SK-MEL-5 (cell line): ENCODE measurements at regions not wholly inside any gene's neighbourhood (a gene's known extent, or its start where the extent isn't known, plus 50 kb on each side); places are given as distances from the start of the nearest gene placed in this dataset.
"Not testable (repeated sequence)": the region's sequence is repeated elsewhere in the genome, so short reads cannot be mapped to it uniquely, and the experiment has no call there.

Experiments
- DNase-seq: peaks from one replicate; pipeline ENCODE4 v3.0.0-alpha.2; 2016; ENCODE audit warnings: low read depth, low spot score
- in situ Hi-C: cut with HindIII; loops from 2 replicates; pipeline ENCODE4 v1.10.0; 2016; ENCODE audit warnings: low sequenced_read_pairs, high pct_unique_total_duplicates, low pct_unique_long_range_greater_than_20kb

DNA sequence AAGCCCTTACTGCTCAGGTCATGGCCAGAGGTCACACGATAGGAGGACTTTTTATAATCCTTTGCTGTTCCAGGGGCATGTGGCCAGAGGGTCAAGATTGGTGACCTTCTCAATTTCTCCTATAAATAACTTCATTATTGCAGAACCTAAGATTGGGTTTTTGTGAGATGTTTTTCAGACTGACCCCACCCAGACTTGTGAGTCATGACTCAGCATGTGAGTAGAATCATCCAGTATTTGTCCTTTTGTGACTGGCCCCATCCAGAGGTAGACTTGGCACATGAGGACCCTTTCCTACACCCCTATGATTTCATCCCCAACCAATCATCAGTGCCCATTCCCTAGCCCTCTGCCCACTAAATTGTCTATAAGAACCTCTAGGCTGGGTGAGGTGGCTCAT, 84.5 kb upstream of the ABCC4 start:
- in situ Hi-C loops, result no loop called here

DNA sequence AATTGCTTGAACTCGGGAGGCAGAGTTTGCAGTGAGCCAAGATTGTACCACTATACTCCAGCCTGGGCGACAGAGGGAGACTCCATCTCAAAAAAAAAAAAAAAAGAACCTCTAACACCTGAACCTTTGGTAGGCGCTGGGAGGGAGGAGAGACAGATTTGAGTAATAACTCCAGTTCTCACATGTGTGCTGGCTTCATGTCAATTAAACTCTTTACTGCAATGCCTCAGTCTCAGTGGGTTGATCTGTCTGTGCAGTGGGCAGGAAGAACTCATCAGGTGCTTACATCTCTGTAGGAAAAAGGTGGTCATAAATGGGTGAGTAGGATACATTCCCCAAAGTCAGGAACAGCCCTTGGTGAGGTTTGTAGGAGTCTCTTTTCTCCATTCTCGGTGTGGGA, 85.1 kb upstream of the ABCC4 start:
- in situ Hi-C loops, result no loop called here
- no peak for DNase-seq

More for the DNA sequence above, 84.5 kb upstream of the ABCC4 start:
- peak; percentile 29 for DNase-seq

DNA sequence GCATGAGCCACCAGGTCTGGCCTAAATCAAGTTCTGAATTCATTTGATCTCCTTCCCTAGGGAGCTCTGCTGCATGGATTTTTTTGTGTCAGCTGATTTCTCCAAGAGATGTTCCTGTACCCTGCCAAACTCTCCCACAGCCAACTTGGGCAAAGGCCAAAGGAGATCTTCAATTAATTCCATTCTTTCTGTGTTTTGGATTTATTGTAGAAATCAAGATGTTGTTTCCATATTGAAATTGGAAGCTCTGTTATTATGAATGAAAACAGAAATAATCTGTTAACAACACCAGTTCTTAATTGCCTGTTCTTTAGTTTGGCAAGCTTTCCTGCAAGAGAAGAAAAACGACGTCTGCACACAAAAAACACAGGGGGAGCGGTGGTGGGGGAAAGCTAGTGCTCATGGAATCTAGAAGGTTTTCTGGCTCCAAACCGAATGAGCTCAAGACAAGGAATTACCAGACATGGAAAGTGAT, 86.5 kb upstream of the ABCC4 start:
- peak; percentile 33 for DNase-seq
- in situ Hi-C loops, result no loop called here

DNA sequence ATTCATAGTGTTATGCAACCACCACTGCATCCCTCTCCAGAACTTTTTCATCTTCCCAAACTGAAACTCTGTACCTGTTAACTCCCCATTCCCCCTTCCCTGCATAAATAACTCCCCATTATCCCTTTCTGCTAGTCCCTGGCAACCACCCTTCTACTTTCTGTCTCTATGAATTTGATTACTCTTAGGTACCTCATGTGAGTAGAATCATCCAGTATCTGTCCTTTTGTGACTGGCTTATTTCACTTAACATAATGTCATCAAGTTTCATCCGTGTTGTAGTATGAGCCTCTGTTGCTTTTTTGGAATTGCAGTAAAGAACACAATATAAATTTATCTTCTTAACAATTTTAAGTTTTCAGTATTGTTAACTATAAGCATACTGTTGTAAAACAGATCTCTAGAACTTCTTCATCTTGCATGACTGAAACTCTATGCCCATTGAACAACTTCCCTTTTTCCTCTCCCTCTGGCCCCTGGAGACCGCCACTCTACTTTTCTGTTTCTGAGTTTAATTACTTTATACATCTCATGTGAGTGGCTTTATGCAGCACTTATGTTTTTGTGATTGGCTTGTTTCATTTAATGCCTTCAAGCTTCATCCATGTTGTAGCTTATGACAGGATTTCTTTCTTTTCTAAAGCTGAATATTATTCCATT, 87.3 kb upstream of the ABCC4 start:
- no peak for DNase-seq
- in situ Hi-C loops, result no loop called here

DNA sequence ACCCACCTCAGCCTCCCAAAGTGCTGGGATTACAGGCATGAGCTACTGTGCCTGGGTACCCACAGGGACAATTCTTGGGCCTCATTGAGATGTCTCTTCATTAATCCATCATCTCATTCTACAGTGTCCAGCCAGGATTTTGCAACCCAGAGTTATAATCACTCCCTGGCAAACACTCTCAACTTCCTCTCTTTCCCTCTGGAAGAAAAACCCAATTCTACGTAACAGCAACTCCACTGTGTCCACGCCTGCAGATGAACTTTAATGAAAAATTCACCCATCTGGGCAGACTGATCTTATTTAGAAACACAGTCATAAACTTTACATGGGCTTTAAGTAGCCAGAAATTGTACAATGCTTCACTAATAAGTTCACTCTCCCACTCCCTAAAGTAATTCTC, 90.1 kb upstream of the ABCC4 start:
- in situ Hi-C loops, result no loop called here
- DNase-seq, result no peak

DNA sequence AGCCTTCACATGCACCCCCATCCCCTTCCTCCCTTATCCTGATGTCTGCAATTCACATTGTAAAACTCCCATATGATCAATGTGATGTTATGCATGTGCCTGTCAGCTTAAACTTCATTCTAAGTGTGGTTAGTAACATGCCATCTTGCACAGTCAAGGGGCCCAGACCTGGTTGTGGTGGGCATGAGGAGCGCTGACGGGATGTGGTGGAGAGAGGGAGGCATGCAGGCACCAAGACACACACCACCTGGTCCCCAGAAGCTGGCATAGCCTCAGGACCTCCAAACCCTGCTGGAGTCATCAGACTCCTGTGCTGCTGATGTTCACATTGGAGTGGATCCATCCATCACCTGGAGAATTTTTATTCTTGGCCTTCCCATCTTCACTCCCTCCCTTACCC, 90.5 kb upstream of the ABCC4 start:
- in situ Hi-C loops, result no loop called here

DNA sequence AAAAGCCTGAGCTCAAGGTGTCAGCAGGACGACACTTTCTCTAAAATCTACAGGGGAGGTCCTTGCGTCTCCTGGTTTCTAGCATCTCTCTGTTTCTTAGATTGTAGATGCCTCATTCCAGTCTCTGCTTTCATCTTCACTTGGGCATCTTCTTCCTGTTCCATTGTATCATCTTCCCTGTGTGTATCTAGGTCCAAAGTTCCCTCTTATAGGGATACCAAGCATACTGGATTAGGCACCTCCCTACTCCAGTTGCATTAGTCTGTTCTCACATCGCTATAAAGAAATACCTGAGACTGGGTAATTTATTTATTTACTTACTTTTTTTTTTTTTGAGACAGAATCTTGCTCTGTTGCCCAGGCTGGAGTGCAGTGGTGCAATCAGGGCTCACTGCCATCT, 91.3 kb upstream of the ABCC4 start:
- in situ Hi-C loops, result no loop called here

More for the DNA sequence above, 90.5 kb upstream of the ABCC4 start:
- DNase-seq, result no peak

DNA sequence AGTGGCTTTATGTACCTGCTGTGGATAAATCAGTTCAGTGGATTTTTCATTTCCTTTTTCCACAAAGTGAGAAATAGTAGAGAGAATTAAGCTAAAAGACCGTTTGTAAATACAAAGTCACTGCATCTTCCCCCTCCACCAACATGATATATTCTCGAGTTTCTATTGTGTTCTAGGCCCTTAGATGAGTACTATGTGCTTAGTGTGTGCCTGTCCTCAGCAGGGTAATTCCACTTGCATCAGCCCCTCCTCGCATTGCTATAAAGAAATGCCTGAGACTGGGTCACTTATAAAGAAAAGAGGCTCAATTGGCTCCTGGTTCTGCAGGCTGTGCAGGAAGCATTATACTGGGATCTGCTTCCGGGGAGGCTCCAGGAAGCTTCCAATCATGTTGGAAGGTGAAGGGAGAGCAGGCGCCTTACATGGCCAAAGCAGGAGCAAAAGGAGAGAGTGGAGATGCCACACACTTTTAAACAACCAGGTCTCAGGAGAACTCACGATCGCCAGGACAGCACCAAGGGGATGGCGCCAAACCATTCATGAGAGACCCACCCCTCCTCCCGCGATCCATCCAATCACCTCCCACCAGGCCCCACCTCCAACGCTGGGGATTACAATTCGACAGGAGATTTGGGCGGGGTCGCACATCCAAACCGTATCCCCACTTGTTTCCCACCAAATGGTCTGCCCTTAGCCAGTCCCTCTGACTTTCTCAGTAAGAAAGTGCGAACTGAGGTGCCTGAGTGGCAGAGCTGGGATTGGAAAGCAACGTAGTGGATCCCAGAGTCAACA, 102.3 kb upstream of the ABCC4 start:
- no peak for DNase-seq
- in situ Hi-C loops, result no loop called here

More for the DNA sequence above, 91.3 kb upstream of the ABCC4 start:
- DNase-seq, result no peak

DNA sequence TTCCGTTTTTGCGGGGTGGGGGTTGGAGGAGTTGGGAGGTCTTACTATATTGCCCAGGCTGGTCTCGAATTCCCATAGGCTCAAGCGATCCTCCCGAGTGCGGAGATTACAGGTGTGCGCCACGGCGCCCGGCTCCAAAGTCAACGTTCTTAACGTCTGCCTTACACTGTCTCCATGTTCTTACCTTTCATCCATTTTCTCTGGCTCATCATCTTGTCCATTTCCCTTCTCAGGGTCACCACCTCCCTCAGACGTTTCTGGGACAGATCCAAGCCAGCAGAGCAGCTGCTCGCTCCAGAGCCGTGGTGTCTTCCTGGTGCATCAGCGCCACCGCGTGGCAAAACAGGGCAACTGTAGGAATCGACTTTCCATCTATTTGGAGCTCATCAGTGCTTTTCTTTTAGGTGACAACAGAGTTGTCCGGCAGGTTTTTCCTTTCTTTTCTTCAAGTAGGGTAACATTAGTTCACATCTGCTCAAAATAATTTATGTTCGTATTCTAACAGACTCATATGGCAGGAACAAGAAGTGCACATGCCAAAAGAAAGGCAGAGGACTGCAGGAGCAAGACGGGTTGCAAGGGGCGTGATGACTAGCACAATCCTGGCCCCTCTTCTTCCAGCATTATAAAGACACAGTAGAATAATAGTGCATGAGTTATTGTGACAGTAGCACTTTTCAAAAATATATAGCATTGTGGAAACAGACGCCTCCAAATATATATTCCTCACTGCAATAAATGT, 103.1 kb upstream of the ABCC4 start:
- in situ Hi-C loops, result no loop called here
- peak; percentile 84 for DNase-seq

DNA sequence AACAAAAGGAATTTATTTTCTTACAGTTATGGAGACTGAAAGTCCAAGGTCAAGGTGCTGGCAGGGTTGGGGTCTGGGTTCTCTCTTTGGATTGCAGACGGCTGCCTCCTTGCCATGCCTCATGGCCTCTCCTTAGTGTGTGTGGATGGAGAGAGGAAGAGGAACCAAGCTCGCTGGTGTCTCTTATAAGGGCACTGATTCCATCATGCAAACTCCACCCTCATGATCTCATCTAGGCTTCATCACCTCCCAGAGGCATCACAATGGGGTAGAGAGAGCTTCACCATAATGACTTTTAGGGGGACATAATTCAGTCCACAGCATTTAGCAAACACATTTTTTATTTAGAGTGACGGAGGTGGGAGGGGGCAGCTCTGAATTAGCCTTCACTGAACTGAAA, 104.9 kb upstream of the ABCC4 start:
- in situ Hi-C loops, result no loop called here

DNA sequence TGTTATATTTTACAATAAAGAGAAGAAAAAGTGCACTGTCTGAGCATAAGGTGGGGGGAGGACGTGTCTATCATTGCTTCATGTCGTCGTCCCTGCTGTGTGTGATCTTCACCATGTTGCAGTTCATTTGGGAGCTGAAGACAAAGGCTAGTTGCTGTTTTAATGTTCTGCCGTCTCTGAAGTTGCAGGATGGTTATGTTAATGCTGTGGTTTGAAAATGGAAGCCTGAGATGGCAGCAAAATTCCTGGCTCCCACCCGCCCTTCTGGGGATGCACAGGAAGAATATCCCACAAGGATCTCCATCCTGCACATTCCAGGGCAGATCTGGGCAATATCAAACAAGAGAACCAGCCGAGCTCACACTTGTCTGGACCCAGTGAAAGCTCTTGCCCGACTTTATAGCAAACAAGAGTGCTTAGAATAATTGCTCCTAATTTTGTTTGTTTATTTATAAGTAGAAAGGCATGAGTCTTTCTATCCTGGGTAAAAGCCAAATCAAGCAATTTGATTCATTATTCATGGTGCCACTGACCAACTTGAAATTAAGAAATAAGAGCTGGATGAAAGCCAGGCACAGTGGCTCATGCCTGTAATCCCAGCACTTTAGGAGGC, 110.3 kb upstream of the ABCC4 start:
- no peak for DNase-seq
- in situ Hi-C loops, result no loop called here

More for the DNA sequence above, 104.9 kb upstream of the ABCC4 start:
- no peak for DNase-seq

DNA sequence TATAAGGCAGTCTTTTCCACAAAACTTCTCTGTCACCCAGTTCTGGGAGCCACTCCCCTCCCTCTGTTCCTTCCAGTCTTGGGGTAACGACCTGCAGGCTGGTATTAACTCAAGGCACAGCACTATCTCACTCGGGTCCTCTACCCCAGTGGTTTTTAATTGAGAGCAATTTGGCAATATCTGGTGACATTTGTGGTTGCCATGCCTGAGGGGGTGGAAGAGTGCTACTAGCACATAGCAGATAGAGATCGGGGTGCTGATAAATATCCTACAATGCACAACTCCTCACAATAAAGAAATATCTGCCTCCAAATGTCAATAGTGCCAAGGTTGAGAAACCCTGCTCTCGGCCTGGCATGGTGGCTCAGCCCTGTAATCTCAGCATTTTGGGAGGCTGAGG, 117.7 kb upstream of the ABCC4 start:
- in situ Hi-C loops, result no loop called here
- no peak for DNase-seq

DNA sequence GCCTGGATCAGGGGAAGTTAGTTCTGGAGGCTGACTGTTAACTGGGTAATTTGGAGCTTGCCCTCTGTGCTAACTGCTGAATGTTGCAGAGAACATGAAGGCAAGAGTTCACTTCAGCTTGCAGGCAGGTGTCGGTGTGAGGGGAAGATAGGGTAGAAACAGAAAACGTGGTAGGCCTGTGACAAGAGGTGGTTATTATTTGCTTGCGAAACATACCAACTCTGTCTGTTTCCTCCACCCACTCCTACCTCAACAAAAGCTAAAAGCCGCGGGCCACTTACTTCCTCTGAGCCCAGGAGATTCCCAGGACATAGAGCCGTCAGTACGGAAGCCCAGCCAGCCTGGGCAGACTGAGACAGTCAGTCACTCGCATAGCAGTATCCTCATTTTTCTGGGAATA, 119.2 kb upstream of the ABCC4 start:
- in situ Hi-C loops, result no loop called here
- peak; percentile 17 for DNase-seq

DNA sequence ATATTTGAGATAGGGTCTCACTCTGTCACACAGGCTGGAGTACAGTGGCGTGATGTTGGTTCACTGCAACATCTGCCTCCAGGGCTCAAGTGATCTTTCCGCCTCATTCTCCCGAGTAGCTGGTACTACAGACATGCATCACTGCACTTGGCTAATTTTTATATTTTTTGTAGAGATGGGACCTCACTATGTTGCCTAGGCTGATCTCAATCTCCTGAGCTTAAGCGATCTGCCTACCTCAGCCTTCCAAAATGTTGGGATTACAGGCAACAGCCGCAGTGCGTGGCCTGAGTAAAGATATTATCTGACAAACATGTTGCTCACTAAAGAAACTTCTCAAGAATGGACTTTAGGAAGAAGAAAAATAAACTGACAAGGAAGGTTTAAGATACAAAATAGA, 125.4 kb upstream of the ABCC4 start:
- no peak for DNase-seq
- in situ Hi-C loops, result no loop called here

DNA sequence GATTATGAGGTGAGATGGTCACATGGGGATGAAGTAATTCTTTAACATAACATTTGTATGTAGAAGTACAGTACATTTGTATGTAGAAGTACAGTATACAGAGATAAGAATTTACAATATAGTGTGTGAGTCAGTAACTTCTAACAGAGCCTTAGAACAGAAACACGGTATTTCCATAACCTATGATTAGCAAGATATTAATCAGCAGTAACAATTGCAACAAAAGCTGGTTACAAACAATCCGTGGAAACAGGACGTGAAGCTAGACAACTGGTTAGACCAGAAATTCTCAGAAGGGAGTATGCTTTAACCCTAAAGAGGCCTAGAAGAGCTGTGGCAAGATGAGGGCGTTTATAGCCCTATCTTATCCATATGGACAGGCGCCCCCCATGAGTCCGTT, 122.0 kb upstream of the CLDN10 start:
- DNase-seq, in situ Hi-C loops: not testable (repeated sequence)

DNA sequence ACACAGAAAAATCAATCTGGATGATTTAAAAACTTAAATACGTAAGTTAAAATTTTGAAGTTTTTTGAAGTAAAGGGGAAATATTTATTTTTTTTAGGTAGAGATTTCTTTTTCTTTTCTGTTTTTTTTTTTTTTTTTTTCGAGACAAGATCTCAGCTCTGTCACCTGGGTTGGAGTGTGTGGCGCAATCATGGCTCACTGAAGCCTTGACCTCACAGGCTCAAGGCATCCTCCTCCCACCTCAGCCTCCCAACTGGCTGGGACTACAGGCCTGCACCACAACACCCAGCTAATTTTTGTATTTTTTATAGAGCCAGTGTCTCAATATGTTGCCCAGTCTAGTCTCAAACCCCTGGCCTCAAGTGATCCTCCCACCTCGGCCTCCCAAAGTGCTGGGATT, 120.4 kb upstream of the CLDN10 start:
- DNase-seq, result no peak
- in situ Hi-C loops, result no loop called here

DNA sequence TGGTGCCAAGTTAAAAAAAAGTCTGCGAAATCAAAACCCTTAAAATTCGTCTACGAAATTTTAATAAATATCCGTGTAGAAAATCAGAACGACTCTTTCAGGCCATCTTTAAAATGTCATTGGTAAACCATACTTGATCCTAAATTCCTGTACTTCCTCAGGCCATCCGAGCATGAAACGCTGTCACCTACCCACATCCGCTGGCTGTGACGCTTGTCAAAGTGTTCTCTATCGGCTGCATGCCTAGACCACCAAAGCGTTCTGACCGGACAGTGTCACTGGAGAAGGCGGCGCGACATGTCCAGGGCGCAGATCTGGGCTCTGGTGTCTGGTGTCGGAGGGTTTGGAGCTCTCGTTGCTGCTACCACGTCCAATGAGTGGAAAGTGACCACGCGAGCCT, 119.0 kb upstream of the CLDN10 start:
- in situ Hi-C loops, result no loop called here
- no peak for DNase-seq

DNA sequence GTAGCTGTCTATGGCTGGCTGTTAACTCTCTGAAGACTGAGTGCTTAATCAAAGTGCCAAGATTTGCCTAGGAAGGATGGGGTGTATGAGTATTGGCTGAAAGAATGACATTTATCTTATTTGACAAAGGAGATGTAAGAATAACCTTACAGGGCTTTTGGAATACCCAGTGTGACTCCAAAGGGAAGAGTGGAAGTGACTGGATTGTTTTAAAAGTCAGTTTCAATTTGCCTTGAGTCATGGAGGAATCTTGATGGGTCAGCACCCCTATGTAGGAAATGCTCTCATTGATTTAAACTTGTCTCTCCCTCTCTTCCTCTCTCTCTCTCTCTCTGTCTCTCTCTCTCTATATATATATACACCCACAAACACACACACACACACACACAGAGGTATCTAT, 118.4 kb upstream of the CLDN10 start:
- in situ Hi-C loops, result no loop called here
- DNase-seq, result no peak
